Astrocyte (in vitro differentiated cells and primary cell): ENCODE measurements at regions not wholly inside any gene's neighbourhood (a gene's known extent, or its start where the extent isn't known, plus 50 kb on each side); places are given as distances from the start of the nearest gene placed in this dataset.

ENCODE experiments used
- CTCF ChIP-seq: IDR thresholded peaks from 2 replicates; pipeline ENCODE4 v1.5.1; 2011; ENCODE audit warnings: low read depth, mild to moderate bottlenecking, inconsistent platforms, low read length, moderate library complexity; ENCODE audit not compliant: insufficient read depth
- EZH2 ChIP-seq: IDR thresholded peaks from 2 replicates; pipeline ENCODE4 v1.6.1; 2012; ENCODE audit warnings: mild to moderate bottlenecking, low read length, inconsistent platforms; ENCODE audit not compliant: insufficient read depth

GRCh38 chr18:7457262-7457661, 109.9 kb upstream of the PTPRM start:
- no peak for TF ChIP-seq CTCF
- no peak for TF ChIP-seq EZH2
